HUES6 (cell line): ENCODE measurements at regions not wholly inside any gene's neighbourhood (a gene's known extent, or its start where the extent isn't known, plus 50 kb on each side); places are given as distances from the start of the nearest gene placed in this dataset.

ENCODE experiments used
- H3K27ac ChIP-seq: 2 replicates; pipeline ENCODE4 v1.7.0; 2013; ENCODE audit warnings: low read depth, mild to moderate bottlenecking, low read length, inconsistent platforms
- H3K27me3 ChIP-seq: 2 replicates; pipeline ENCODE4 v1.6.1; 2013; ENCODE audit warnings: low read length; ENCODE audit not compliant: control insufficient read depth, insufficient read depth
- H3K36me3 ChIP-seq: 2 replicates; pipeline ENCODE4 v1.6.1; 2013; ENCODE audit warnings: low read length; ENCODE audit not compliant: control insufficient read depth, insufficient read depth
- H3K4me1 ChIP-seq: 2 replicates; pipeline ENCODE4 v1.6.1; 2013; ENCODE audit warnings: low read length; ENCODE audit not compliant: control insufficient read depth, insufficient read depth
- H3K4me3 ChIP-seq: 2 replicates; pipeline ENCODE4 v1.5.1; 2013; ENCODE audit warnings: low read depth, low read length
- H3K9ac ChIP-seq: one replicate; pipeline ENCODE4 v1.6.1; 2013; ENCODE audit warnings: mild to moderate bottlenecking, low read length
- H3K9me3 ChIP-seq: 2 replicates; pipeline ENCODE4 v1.6.1; 2013; ENCODE audit warnings: low read depth, low read length; ENCODE audit not compliant: control insufficient read depth, insufficient read depth

DNA sequence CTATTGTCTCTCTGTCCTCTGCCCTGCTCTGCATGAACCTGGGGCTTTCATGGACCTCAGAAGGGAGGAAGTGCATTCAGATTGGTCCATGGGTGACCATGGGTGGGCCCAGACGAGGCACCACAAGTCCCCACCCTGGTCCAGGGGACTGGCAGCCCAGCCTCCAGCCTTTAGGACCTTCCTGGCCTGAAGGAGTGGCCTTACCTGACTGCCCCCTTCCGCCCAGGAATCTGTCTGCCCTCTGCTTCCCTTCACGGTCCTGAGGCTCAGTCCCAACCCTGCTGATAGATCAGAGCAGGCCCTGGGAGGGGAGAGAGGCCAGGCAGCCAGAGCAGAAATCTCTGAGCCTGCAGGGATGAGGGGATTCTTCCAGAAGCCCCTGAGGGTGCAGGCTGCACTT is 455.4 kb downstream of the PCDH18 start:
- Histone ChIP-seq H3K4me1 (no peaks in the 10 kb centered on the region), H3K4me3 (no peak overlapping the region), H3K27ac (no peak overlapping the region), H3K36me3 (no peaks in the 10 kb centered on the region), H3K9me3 (peaks cover 15% of the 10 kb centered on the region), H3K9ac (no peak overlapping the region), H3K27me3 (no peaks in the 10 kb centered on the region)

DNA sequence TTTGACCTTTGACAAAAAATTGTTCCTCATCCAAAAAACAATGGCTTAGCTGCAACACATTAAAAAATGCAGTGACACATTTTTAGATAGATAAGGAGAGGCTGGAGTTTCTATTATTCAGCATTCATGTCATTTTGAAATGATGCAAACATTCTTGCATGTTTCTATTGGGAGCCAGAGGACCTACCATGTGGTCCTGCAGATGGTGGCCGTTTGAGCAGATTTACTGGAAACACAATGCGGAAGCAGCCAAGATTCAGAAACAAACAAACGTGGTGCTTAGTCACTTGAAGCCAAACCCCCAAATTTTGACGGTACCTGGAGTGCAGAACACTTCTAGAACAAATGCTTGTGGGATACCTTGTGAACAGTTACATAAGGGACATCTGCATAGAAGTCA is 456.7 kb downstream of the PCDH18 start:
- Histone ChIP-seq H3K9ac (no peak overlapping the region), H3K27me3 (no peaks in the 10 kb centered on the region), H3K4me3 (no peak overlapping the region), H3K27ac (no peak overlapping the region), H3K9me3 (peaks cover 15% of the 10 kb centered on the region), H3K36me3 (no peaks in the 10 kb centered on the region), H3K4me1 (no peaks in the 10 kb centered on the region)

DNA sequence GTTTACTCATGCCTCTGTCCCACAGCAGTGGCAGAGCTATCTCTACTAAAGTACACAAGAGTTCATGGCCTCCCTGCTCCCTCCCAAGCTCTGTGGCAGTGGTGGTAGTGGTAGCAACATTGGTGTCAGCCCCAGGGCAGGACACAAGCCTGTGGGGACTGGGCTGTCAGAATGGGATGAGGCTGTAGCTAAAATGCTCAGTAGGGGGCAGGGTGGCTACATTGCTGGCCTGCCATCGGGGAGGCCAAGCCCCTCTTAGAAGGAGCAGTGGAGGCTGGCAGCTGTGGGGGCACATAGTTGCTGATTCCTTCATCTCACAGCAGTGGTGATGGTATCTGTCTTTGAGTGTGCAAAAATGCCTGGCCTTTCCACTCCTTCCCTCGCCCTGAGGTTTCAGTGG is 461.7 kb downstream of the PCDH18 start:
- Histone ChIP-seq H3K27ac (no peak overlapping the region), H3K9ac (no peak overlapping the region), H3K36me3 (no peaks in the 10 kb centered on the region), H3K27me3 (no peaks in the 10 kb centered on the region), H3K4me3 (no peak overlapping the region), H3K9me3 (0 out of 2 replicates have a peak, but pooled peaks cover 3% of the 10 kb centered on the region), H3K4me1 (peaks cover 3% of the 10 kb centered on the region; the same call in 1 of the 2 replicates)

DNA sequence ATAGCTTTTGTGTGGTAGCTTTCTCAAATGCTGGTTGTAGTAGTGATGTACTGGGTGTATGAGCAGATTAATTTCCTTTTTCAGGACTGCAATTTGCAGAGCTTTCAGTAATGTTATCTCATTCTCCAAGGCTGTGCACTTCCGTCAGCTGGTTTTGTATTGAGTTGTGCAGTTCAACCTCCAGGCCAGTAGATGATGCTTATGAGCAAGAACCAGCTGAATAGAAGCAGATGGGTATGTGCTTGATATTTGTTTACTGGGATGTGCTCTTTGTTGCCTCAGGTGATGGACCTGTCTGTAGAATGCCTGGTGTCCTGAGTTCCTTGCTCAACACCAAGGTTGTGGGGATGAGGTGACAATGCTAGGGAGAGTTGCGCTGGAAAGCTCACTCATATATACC is 462.8 kb downstream of the PCDH18 start:
- Histone ChIP-seq H3K36me3 (no peaks in the 10 kb centered on the region), H3K27me3 (no peaks in the 10 kb centered on the region), H3K4me1 (peaks cover 3% of the 10 kb centered on the region; the same call in 1 of the 2 replicates), H3K4me3 (no peak overlapping the region), H3K9me3 (no peaks in the 10 kb centered on the region), H3K9ac (no peak overlapping the region), H3K27ac (no peak overlapping the region)

DNA sequence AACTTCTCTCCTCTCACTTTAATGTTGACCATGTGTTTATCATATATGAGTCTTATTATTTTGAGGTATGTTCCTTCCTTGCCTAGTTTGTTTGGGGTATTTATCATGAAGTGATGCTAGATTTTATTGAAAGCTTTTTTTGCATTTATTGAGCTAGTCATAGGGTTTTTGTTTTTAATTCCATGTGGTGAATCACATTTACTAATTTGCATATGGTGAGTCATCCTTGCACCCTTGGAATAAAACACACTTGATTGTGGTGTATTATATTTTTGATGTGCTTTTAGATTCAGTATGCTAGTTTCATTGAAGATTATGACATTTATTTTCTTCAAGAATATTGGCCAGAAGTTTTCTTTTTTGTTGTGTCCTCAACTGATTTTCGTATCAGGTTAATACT is 464.6 kb downstream of the PCDH18 start:
- no peaks in the 10 kb centered on the region for H3K9me3 ChIP-seq
- no peaks in the 10 kb centered on the region for H3K27me3 ChIP-seq
- no peaks in the 10 kb centered on the region for H3K36me3 ChIP-seq
- H3K4me1 ChIP-seq: peaks cover 3% of the 10 kb centered on the region; the same call in 1 of the 2 replicates
- H3K4me3 ChIP-seq: no peak overlapping the region
- H3K9ac ChIP-seq: no peak overlapping the region
- no peak overlapping the region for H3K27ac ChIP-seq

DNA sequence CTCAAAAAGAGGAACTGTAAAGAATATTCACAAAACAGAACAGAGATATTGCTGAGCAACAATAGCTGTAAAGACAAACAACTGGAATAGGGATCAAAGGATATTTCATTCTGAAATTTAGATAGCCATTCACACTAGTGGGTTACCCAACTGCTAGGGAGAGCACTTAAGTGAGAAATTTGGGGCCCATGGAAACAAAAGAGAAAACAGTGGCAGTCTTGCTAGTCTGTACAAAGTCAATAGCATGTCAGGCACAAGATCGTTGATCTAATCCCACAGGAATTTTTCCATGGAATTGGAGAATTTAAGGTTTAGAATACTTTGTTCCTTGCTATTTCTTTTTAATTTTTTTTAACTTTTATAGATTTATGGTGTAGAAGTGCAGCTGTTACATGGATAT is 467.0 kb downstream of the PCDH18 start:
- Histone ChIP-seq H3K9me3 (no peaks in the 10 kb centered on the region), H3K36me3 (no peaks in the 10 kb centered on the region), H3K27me3 (no peaks in the 10 kb centered on the region), H3K4me1 (peaks cover under 1% of the 10 kb centered on the region; the same call in 1 of the 2 replicates), H3K27ac (no peak overlapping the region), H3K9ac (no peak overlapping the region), H3K4me3 (no peak overlapping the region)

DNA sequence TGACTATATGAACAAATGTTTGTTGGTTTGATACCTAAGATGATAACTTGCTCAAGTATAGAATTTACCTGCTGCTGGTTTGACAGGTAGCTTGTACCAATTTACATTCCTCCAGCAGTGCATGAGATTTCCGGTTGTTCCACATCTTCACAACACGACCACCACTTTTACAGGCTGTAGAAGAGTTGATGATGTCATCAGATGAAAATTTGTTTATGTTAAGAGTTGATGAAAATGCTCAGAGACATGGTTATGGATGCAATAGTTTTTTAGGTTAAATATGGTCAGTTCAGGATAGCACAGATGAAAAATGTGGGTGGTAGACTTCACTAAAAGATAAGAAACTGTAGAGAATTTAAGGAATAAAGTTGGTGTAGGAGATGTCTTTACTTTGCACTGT is 468.3 kb downstream of the PCDH18 start:
- H3K9ac ChIP-seq: no peak overlapping the region
- no peak overlapping the region for H3K4me3 ChIP-seq
- no peaks in the 10 kb centered on the region for H3K27me3 ChIP-seq
- no peak overlapping the region for H3K27ac ChIP-seq
- no peaks in the 10 kb centered on the region for H3K9me3 ChIP-seq
- no peaks in the 10 kb centered on the region for H3K4me1 ChIP-seq
- H3K36me3 ChIP-seq: no peaks in the 10 kb centered on the region

DNA sequence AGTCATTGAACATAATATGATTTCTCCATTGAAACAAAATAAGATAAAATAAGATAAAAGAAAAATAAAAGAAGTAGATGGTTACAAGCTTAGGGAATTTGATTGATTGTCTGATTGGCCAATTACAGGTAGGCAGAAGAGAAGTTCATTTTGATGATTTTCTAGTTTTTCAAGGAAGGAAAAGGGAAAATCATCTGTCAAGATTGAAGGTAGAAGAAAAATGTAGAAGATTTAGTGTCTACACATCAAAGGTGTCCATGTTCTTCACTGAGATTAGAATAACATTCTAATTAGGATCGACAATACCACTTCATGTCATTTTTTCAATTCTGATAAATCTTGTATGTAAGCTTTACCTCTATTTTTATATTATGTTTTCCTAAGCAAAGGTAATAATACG is 489.1 kb downstream of the PCDH18 start:
- Histone ChIP-seq H3K36me3 (no peaks in the 10 kb centered on the region), H3K4me3 (no peak overlapping the region), H3K9me3 (no peaks in the 10 kb centered on the region), H3K9ac (no peak overlapping the region), H3K27me3 (no peaks in the 10 kb centered on the region), H3K4me1 (no peaks in the 10 kb centered on the region), H3K27ac (no peak overlapping the region)

DNA sequence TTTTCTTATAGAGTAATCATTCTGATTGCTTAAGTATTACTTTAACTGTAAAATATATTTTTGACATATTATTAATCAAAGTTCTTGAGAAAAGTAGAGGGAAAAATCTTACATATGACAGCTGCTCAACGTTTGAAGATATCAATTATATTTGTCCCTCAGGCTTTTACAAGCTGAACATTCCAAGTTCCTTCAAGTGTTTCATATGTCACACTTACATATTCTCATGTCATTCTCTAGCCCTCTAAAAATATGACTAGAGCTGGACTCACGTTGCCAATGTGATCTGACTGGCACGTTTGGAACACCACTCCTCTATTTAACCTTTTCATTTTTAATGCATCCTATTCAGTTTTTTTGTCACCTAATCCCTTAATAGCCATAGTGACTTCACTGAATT is 492.9 kb downstream of the PCDH18 start:
- H3K27ac ChIP-seq: no peak overlapping the region
- no peaks in the 10 kb centered on the region for H3K27me3 ChIP-seq
- no peaks in the 10 kb centered on the region for H3K9me3 ChIP-seq
- H3K9ac ChIP-seq: no peak overlapping the region
- H3K36me3 ChIP-seq: no peaks in the 10 kb centered on the region
- H3K4me1 ChIP-seq: no peaks in the 10 kb centered on the region
- no peak overlapping the region for H3K4me3 ChIP-seq

DNA sequence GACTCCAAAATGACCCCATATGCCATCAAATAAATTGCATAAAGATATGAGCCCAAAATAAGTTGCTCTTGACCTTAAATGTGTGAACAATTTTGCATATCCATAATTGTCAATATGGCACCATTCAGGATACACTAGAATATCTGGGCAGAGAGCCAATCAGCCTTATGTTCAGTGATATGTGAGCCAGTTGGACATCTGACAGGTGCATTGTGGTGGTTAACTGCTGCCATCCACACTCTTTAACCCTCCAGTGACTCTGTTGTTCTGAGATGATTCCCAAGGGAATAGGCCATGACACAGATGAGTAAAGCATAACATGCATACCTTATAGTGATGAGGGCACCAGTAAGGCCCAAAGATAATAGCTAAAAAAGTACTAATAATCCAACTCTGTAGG is 500.1 kb downstream of the PCDH18 start:
- Histone ChIP-seq H3K9ac (no peak overlapping the region), H3K36me3 (no peaks in the 10 kb centered on the region), H3K4me3 (no peak overlapping the region), H3K4me1 (no peaks in the 10 kb centered on the region), H3K9me3 (no peaks in the 10 kb centered on the region), H3K27ac (no peak overlapping the region), H3K27me3 (no peaks in the 10 kb centered on the region)

DNA sequence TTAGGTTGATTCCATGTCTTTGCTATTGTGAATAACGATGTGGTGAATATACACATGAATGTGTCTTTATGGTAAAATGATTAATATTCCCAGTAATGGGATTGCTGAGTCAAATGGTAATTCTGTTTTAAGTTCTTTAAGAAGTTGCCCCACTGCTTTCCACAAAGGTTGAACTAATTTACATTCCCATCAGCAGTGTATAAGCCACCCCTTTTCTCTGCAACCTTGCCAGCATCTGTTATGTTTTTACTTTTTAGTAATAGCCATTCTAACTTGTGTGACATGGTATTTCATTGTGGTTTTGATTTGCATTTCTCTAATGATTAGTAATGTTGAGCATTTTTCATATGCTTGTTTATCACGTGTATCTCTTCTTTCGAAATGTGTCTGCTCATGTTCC is 503.3 kb downstream of the PCDH18 start:
- Histone ChIP-seq H3K27ac (no peak overlapping the region), H3K27me3 (no peaks in the 10 kb centered on the region), H3K9me3 (no peaks in the 10 kb centered on the region), H3K36me3 (no peaks in the 10 kb centered on the region), H3K4me1 (0 out of 2 replicates have a peak, but pooled peaks cover 3% of the 10 kb centered on the region), H3K9ac (no peak overlapping the region), H3K4me3 (no peak overlapping the region)

DNA sequence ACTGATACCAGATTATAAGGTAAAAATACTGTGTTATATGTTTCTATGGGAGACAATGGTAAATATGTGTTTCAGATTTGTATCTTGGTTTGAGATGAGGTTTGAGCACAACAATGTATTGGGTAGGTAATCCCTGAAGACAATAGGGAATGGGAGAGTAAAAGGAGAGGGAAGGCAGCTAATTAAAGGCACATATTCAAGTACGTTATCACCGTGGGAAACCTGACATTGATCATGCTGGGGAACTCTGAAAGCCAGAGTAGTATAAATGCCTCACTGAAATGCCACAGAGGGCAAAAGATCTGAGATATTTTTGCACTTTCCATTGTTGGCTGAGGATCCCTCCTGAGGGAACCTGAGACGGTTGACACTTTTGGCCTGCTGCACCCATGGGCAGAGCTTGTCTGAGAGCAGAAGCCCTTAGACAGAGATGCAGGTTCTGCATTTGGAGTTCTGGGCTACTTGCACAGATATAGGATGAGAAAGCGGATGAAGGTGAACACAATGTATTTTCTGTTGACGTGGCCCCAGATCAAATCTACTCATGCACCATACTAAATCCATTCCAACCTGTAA is 506.7 kb downstream of the PCDH18 start:
- no peak overlapping the region for H3K27ac ChIP-seq
- H3K9me3 ChIP-seq: no peaks in the 10 kb centered on the region
- H3K4me1 ChIP-seq: 0 out of 2 replicates have a peak, but pooled peaks cover 3% of the 10 kb centered on the region
- H3K36me3 ChIP-seq: no peaks in the 10 kb centered on the region
- H3K9ac ChIP-seq: no peak overlapping the region
- no peaks in the 10 kb centered on the region for H3K27me3 ChIP-seq
- no peak overlapping the region for H3K4me3 ChIP-seq
